BLaER1 (cell line): ENCODE measurements at regions not wholly inside any gene's neighbourhood (a gene's known extent, or its start where the extent isn't known, plus 50 kb on each side); places are given as distances from the start of the nearest gene placed in this dataset.
"Not testable (repeated sequence)": the region's sequence is repeated elsewhere in the genome, so short reads cannot be mapped to it uniquely, and the experiment has no call there.

Source experiments
- H3K27ac ChIP-seq: shearing (Covaris generic); formaldehyde crosslinking; 2 replicates; pipeline ENCODE4 v1.8.1; 2022
- H3K27me3 ChIP-seq: shearing (Covaris generic); formaldehyde crosslinking; 2 replicates; pipeline ENCODE4 v1.8.1; 2022
- H3K36me3 ChIP-seq: shearing (Covaris generic); formaldehyde crosslinking; 2 replicates; pipeline ENCODE4 v1.8.1; 2022
- H3K4me1 ChIP-seq: shearing (Covaris generic); formaldehyde crosslinking; 2 replicates; pipeline ENCODE4 v1.8.1; 2022
- H3K4me2 ChIP-seq: shearing (Covaris generic); formaldehyde crosslinking; 2 replicates; pipeline ENCODE4 v1.8.1; 2022
- H3K4me3 ChIP-seq: shearing (Covaris generic); formaldehyde crosslinking; 2 replicates; pipeline ENCODE4 v1.8.1; 2022
- H3K9ac ChIP-seq: shearing (Covaris generic); formaldehyde crosslinking; 2 replicates; pipeline ENCODE4 v1.8.1; 2022
- H3K9me3 ChIP-seq: shearing (Covaris generic); formaldehyde crosslinking; 2 replicates; pipeline ENCODE4 v1.8.1; 2022
- H4K20me1 ChIP-seq: shearing (Covaris generic); formaldehyde crosslinking; 2 replicates; pipeline ENCODE4 v1.8.1; 2022
- Cebpa-rat ChIP-seq: shearing (Covaris generic); IDR thresholded peaks from 2 replicates; pipeline ENCODE4 v1.8.1; 2022

- TF ChIP-seq Cebpa-rat: no peak
- no peaks in the 10 kb centered on the region for H3K36me3 ChIP-seq
Measured at GRCh38 chr2:122328816-122329215, 573.4 kb downstream of the TSN start.

GRCh38 chr2:122329278-122329677, 573.8 kb downstream of the TSN start:
- H3K4me1 ChIP-seq: no peaks in the 10 kb centered on the region
- no peak overlapping the region for H3K4me2 ChIP-seq
- H3K4me3 ChIP-seq: no peak overlapping the region
- no peaks in the 10 kb centered on the region for H3K27me3 ChIP-seq
- no peaks in the 10 kb centered on the region for H3K36me3 ChIP-seq
- H3K27ac ChIP-seq: no peak overlapping the region
- no peak for TF ChIP-seq Cebpa-rat
- no peaks in the 10 kb centered on the region for H4K20me1 ChIP-seq
- no peak overlapping the region for H3K9ac ChIP-seq
- H3K9me3 ChIP-seq: no peaks in the 10 kb centered on the region

More at GRCh38 chr2:122328816-122329215, 573.4 kb downstream of the TSN start:
- Histone ChIP-seq H3K9ac (no peak overlapping the region), H3K4me1 (no peaks in the 10 kb centered on the region), H3K4me3 (no peak overlapping the region), H4K20me1 (no peaks in the 10 kb centered on the region), H3K9me3 (no peaks in the 10 kb centered on the region), H3K27ac (no peak overlapping the region), H3K4me2 (no peak overlapping the region), H3K27me3 (no peaks in the 10 kb centered on the region)

- Histone ChIP-seq H3K4me3 (no peak overlapping the region), H3K4me1 (no peaks in the 10 kb centered on the region), H3K27ac (no peak overlapping the region), H3K36me3 (no peaks in the 10 kb centered on the region), H3K9me3 (no peaks in the 10 kb centered on the region), H3K9ac (no peak overlapping the region), H3K4me2 (no peak overlapping the region), H3K27me3 (no peaks in the 10 kb centered on the region), H4K20me1 (no peaks in the 10 kb centered on the region)
- no peak for TF ChIP-seq Cebpa-rat
Measured at GRCh38 chr2:122333932-122334331, 578.5 kb downstream of the TSN start.

GRCh38 chr2:122338000-122338399, 582.5 kb downstream of the TSN start:
- no peak overlapping the region for H3K4me3 ChIP-seq
- no peaks in the 10 kb centered on the region for H3K9me3 ChIP-seq
- H3K36me3 ChIP-seq: no peaks in the 10 kb centered on the region
- TF ChIP-seq Cebpa-rat: no peak
- H3K9ac ChIP-seq: no peak overlapping the region
- no peaks in the 10 kb centered on the region for H3K27me3 ChIP-seq
- no peaks in the 10 kb centered on the region for H4K20me1 ChIP-seq
- no peaks in the 10 kb centered on the region for H3K4me1 ChIP-seq
- no peak overlapping the region for H3K27ac ChIP-seq
- no peak overlapping the region for H3K4me2 ChIP-seq

- Histone ChIP-seq H3K4me2 (no peak overlapping the region), H3K27me3 (no peaks in the 10 kb centered on the region), H3K9ac (no peak overlapping the region), H3K4me3 (no peak overlapping the region), H3K9me3 (no peaks in the 10 kb centered on the region), H4K20me1 (no peaks in the 10 kb centered on the region), H3K36me3 (no peaks in the 10 kb centered on the region), H3K4me1 (no peaks in the 10 kb centered on the region), H3K27ac (no peak overlapping the region)
- no peak for TF ChIP-seq Cebpa-rat
Measured at GRCh38 chr2:122340246-122340645, 584.8 kb downstream of the TSN start.

GRCh38 chr2:122341007-122341406, 585.6 kb downstream of the TSN start:
- H3K4me2 ChIP-seq: no peak overlapping the region

GRCh38 chr2:122352151-122352550, 596.7 kb downstream of the TSN start:
- H3K9ac ChIP-seq, H3K4me2 ChIP-seq, H3K4me1 ChIP-seq, H3K4me3 ChIP-seq, H4K20me1 ChIP-seq, H3K27ac ChIP-seq, H3K9me3 ChIP-seq, H3K36me3 ChIP-seq, H3K27me3 ChIP-seq: not testable (repeated sequence)

More at GRCh38 chr2:122341007-122341406, 585.6 kb downstream of the TSN start:
- Histone ChIP-seq H3K4me3 (no peak overlapping the region), H3K9me3 (no peaks in the 10 kb centered on the region), H3K27me3 (no peaks in the 10 kb centered on the region), H4K20me1 (no peaks in the 10 kb centered on the region), H3K4me1 (no peaks in the 10 kb centered on the region), H3K27ac (no peak overlapping the region), H3K36me3 (no peaks in the 10 kb centered on the region), H3K9ac (no peak overlapping the region)
- no peak for TF ChIP-seq Cebpa-rat

- TF ChIP-seq Cebpa-rat: no peak
- no peak overlapping the region for H3K4me2 ChIP-seq
- no peak overlapping the region for H3K27ac ChIP-seq
- no peaks in the 10 kb centered on the region for H4K20me1 ChIP-seq
- no peaks in the 10 kb centered on the region for H3K36me3 ChIP-seq
- H3K9ac ChIP-seq: no peak overlapping the region
- no peaks in the 10 kb centered on the region for H3K9me3 ChIP-seq
- no peaks in the 10 kb centered on the region for H3K4me1 ChIP-seq
- no peak overlapping the region for H3K4me3 ChIP-seq
- H3K27me3 ChIP-seq: no peaks in the 10 kb centered on the region
Measured at GRCh38 chr2:122357998-122358397, 602.5 kb downstream of the TSN start.

GRCh38 chr2:122358729-122359128, 603.3 kb downstream of the TSN start:
- H3K9ac ChIP-seq: no peak overlapping the region
- no peaks in the 10 kb centered on the region for H3K36me3 ChIP-seq
- no peaks in the 10 kb centered on the region for H3K9me3 ChIP-seq
- no peak for TF ChIP-seq Cebpa-rat
- H3K27me3 ChIP-seq: no peaks in the 10 kb centered on the region
- no peak overlapping the region for H3K27ac ChIP-seq
- H3K4me2 ChIP-seq: no peak overlapping the region
- H4K20me1 ChIP-seq: no peaks in the 10 kb centered on the region
- H3K4me3 ChIP-seq: no peak overlapping the region
- H3K4me1 ChIP-seq: no peaks in the 10 kb centered on the region

- Histone ChIP-seq H3K4me2 (no peak overlapping the region), H3K9ac (no peak overlapping the region), H3K4me3 (no peak overlapping the region), H3K27ac (no peak overlapping the region), H3K27me3 (no peaks in the 10 kb centered on the region), H3K4me1 (no peaks in the 10 kb centered on the region), H4K20me1 (no peaks in the 10 kb centered on the region), H3K36me3 (no peaks in the 10 kb centered on the region), H3K9me3 (no peaks in the 10 kb centered on the region)
- no peak for TF ChIP-seq Cebpa-rat
Measured at GRCh38 chr2:122363885-122364284, 608.4 kb downstream of the TSN start.

GRCh38 chr2:122366427-122366826, 611.0 kb downstream of the TSN start:
- TF ChIP-seq Cebpa-rat: no peak
- H3K4me3 ChIP-seq: no peak overlapping the region
- no peaks in the 10 kb centered on the region for H3K27me3 ChIP-seq
- H4K20me1 ChIP-seq: no peaks in the 10 kb centered on the region
- H3K36me3 ChIP-seq: no peaks in the 10 kb centered on the region
- H3K4me2 ChIP-seq: no peak overlapping the region
- H3K9me3 ChIP-seq: peaks cover 2% of the 10 kb centered on the region; the same call in 1 of the 2 replicates
- H3K9ac ChIP-seq: no peak overlapping the region
- H3K27ac ChIP-seq: no peak overlapping the region
- H3K4me1 ChIP-seq: no peaks in the 10 kb centered on the region
